GM12892 (cell line): ENCODE measurements at regions not wholly inside any gene's neighbourhood (a gene's known extent, or its start where the extent isn't known, plus 50 kb on each side); places are given as distances from the start of the nearest gene placed in this dataset.

Experiments used
- POLR2A ChIP-seq: IDR thresholded peaks from 2 replicates; pipeline ENCODE4 v1.6.1; 2011; ENCODE audit warnings: low read depth, low read length, control low read depth
- POLR2AphosphoS5 ChIP-seq: IDR thresholded peaks from 2 replicates; pipeline ENCODE4 v1.6.1; 2011; ENCODE audit warnings: low read depth, low read length, control low read depth
- TAF1 ChIP-seq: IDR thresholded peaks from 2 replicates; pipeline ENCODE4 v1.6.1; 2011; ENCODE audit warnings: low read depth, mild to moderate bottlenecking, control low read depth, low read length, borderline replicate concordance

GRCh38 chr5:9710069-9710468 is 79.9 kb upstream of the TAS2R1 start:
- TF ChIP-seq POLR2AphosphoS5 (no peak), POLR2A (no peak), TAF1 (no peak)
